Liver (tissue), 8 donors: ENCODE measurements at regions not wholly inside any gene's neighbourhood (a gene's known extent, or its start where the extent isn't known, plus 50 kb on each side); places are given as distances from the start of the nearest gene placed in this dataset.

Experiments
- DNase-seq: peaks from one replicate; pipeline ENCODE4 v3.0.0-alpha.2; 2017; ENCODE audit warnings: low spot score
- H3K27ac ChIP-seq, 2 donors: one replicate each; pipeline ENCODE4 v1.7.0; 2013; ENCODE audit warnings: inconsistent platforms in 2 of 2, low read length in 2 of 2, control low read depth in 1 of 2, low read depth in 1 of 2, mild to moderate bottlenecking in 1 of 2
- H3K27me3 ChIP-seq, 4 donors: one replicate each; pipeline versions ENCODE4 v1.6.1 to v1.7.0; 2013; ENCODE audit warnings: low read length in 3 of 4, inconsistent platforms in 1 of 4, mild to moderate bottlenecking in 1 of 4, moderate library complexity in 1 of 4; ENCODE audit not compliant: control insufficient read depth in 4 of 4, insufficient read depth in 4 of 4
- H3K36me3 ChIP-seq, 4 donors: one replicate each; pipeline versions ENCODE4 v1.6.1 to v1.7.0; 2013; ENCODE audit warnings: low read length in 3 of 4, mild to moderate bottlenecking in 3 of 4, low read depth in 1 of 4, moderate library complexity in 1 of 4; ENCODE audit not compliant: control insufficient read depth in 4 of 4, insufficient read depth in 3 of 4
- H3K4me1 ChIP-seq, 4 donors: one replicate each; pipeline versions ENCODE4 v1.6.1 to v1.7.0; 2013; ENCODE audit warnings: low read length in 3 of 4, mild to moderate bottlenecking in 3 of 4, moderate library complexity in 1 of 4; ENCODE audit not compliant: control insufficient read depth in 4 of 4, insufficient read depth in 4 of 4
- H3K4me3 ChIP-seq, 3 donors: one replicate each; pipeline versions ENCODE4 v1.6.1 to v1.7.0; 2013; ENCODE audit warnings: low read length in 3 of 3, control low read depth in 1 of 3, low read depth in 1 of 3, mild to moderate bottlenecking in 1 of 3
- H3K9ac ChIP-seq, 2 donors: one replicate each; pipeline ENCODE4 v1.7.0; 2013; ENCODE audit warnings: low read length in 2 of 2, mild to moderate bottlenecking in 2 of 2, moderate library complexity in 2 of 2, control low read depth in 1 of 2, low read depth in 1 of 2
- H3K9me3 ChIP-seq, 4 donors: one replicate each; pipeline versions ENCODE4 v1.6.1 to v1.7.0; 2013; ENCODE audit warnings: low read length in 3 of 4; ENCODE audit not compliant: control insufficient read depth in 4 of 4
- ATF3 ChIP-seq: IDR thresholded peaks from 2 replicates; pipeline ENCODE4 v1.6.1; 2016; ENCODE audit warnings: antibody characterized with exemption
- EGR1 ChIP-seq, 2 donors: IDR thresholded peaks; 2 replicates each; pipeline ENCODE4 v1.6.1; 2016 to 2018; ENCODE audit warnings: antibody characterized with exemption in 2 of 2, low read depth in 2 of 2
- FOXA2 ChIP-seq: IDR thresholded peaks from 2 replicates; pipeline ENCODE4 v1.6.1; 2016; ENCODE audit warnings: antibody characterized with exemption
- GABPA ChIP-seq, 2 donors: IDR thresholded peaks in 1 of 2; conservative IDR thresholded peaks in 1 of 2; 2 replicates each; pipeline ENCODE4 v1.6.1; 2016; ENCODE audit warnings: antibody characterized with exemption in 2 of 2, mild to moderate bottlenecking in 1 of 2, moderate library complexity in 1 of 2
- HNF4A ChIP-seq, 2 donors: conservative IDR thresholded peaks; 2 replicates each; pipeline ENCODE4 v1.6.1; 2016; ENCODE audit warnings: antibody characterized with exemption in 2 of 2, mild to moderate bottlenecking in 2 of 2
- HNF4G ChIP-seq: IDR thresholded peaks from 2 replicates; pipeline ENCODE4 v1.6.1; 2016; ENCODE audit warnings: antibody characterized with exemption
- JUND ChIP-seq, 2 donors: IDR thresholded peaks; 2 replicates each; pipeline ENCODE4 v1.6.1; 2016; ENCODE audit warnings: antibody characterized with exemption in 2 of 2
- MAX ChIP-seq: IDR thresholded peaks from 2 replicates; pipeline ENCODE4 v1.6.1; 2016; ENCODE audit warnings: antibody characterized with exemption
- NR2F2 ChIP-seq: IDR thresholded peaks from 2 replicates; pipeline ENCODE4 v1.6.1; 2016; ENCODE audit warnings: antibody characterized with exemption
- RAD21 ChIP-seq, 2 donors: IDR thresholded peaks; 2 replicates each; pipeline ENCODE4 v1.6.1; 2016; ENCODE audit warnings: antibody characterized with exemption in 2 of 2, mild to moderate bottlenecking in 2 of 2
- REST ChIP-seq: IDR thresholded peaks from 2 replicates; pipeline ENCODE4 v1.6.1; 2016; ENCODE audit warnings: antibody characterized with exemption, mild to moderate bottlenecking
- RXRA ChIP-seq, 2 donors: IDR thresholded peaks; 2 replicates each; pipeline ENCODE4 v1.6.1; 2017 to 2018; ENCODE audit warnings: antibody characterized with exemption in 2 of 2, mild to moderate bottlenecking in 1 of 2
- SP1 ChIP-seq: IDR thresholded peaks from 2 replicates; pipeline ENCODE4 v1.6.1; 2018; ENCODE audit warnings: antibody characterized with exemption, mild to moderate bottlenecking
- TAF1 ChIP-seq: conservative IDR thresholded peaks from 2 replicates; pipeline ENCODE4 v1.6.1; 2016; ENCODE audit warnings: antibody characterized with exemption, mild to moderate bottlenecking
- YY1 ChIP-seq: IDR thresholded peaks from 2 replicates; pipeline ENCODE4 v1.6.1; 2016; ENCODE audit warnings: antibody characterized with exemption, mild to moderate bottlenecking
- ZBTB33 ChIP-seq: IDR thresholded peaks from 2 replicates; pipeline ENCODE4 v1.6.1; 2016; ENCODE audit warnings: antibody characterized with exemption
- WGBS: extraction: QIAGEN DNeasy Blood & Tissue Kit; methylation state at CpG from one replicate; pipeline ENCODE4 v1.1.7; 2013; 5-methylcytosine and 5-hydroxymethylcytosine counted together
- TF ChIP-seq, protein P1 (sequence below): fragments of 150-350 bp; IDR thresholded peaks from 2 replicates; pipeline ENCODE4 v1.5.1; 2017; ENCODE audit warnings: improper control_type of control experiment, low read depth, low read length; ENCODE audit not compliant: missing input control
- donor health status: healthy.
- donor health status: healthy.
- donor health status: healthy.
- donor health status: healthy.
- donor health status: healthy.

DNA sequence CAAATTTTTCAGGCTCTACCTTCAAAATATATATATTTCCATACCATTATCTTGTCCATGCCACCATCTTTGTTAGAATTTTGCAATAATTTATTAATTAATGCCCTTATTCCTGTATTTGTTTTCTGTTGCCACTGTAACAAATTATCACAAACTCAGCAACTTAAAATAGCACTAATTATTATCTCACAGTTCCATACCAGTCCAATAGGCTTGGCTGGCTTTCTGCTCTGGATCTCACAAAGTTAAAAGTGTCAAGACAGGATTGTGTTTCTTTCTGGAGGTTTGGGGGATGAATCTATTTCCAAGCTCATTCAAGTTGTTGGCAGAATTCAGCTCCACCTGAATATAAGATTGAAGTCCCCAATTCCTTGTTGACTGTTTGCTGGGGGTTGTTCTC, 58.6 kb upstream of the SLC38A4 start:
- TF ChIP-seq ZBTB33 (no peak), YY1 (no peak), HNF4A (conservative IDR thresholded peaks at IDR 0.05) (no peak), EGR1 (IDR thresholded peaks at IDR 0.05; ENCODE audit: low read depth in 2 of 2) (no peak), NR2F2 (no peak), ATF3 (no peak), HNF4G (no peak), TAF1 (no peak), FOXA2 (no peak), JUND (IDR thresholded peaks at IDR 0.05) (no peak), MAX (no peak), GABPA (IDR thresholded peaks at IDR 0.05 in 1 of 2, conservative IDR thresholded peaks at IDR 0.05 in 1 of 2) (no peak)
- TF ChIP-seq, protein P1, sequence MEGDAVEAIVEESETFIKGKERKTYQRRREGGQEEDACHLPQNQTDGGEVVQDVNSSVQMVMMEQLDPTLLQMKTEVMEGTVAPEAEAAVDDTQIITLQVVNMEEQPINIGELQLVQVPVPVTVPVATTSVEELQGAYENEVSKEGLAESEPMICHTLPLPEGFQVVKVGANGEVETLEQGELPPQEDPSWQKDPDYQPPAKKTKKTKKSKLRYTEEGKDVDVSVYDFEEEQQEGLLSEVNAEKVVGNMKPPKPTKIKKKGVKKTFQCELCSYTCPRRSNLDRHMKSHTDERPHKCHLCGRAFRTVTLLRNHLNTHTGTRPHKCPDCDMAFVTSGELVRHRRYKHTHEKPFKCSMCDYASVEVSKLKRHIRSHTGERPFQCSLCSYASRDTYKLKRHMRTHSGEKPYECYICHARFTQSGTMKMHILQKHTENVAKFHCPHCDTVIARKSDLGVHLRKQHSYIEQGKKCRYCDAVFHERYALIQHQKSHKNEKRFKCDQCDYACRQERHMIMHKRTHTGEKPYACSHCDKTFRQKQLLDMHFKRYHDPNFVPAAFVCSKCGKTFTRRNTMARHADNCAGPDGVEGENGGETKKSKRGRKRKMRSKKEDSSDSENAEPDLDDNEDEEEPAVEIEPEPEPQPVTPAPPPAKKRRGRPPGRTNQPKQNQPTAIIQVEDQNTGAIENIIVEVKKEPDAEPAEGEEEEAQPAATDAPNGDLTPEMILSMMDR: no peak
- no peaks in the 10 kb centered on the region for H3K4me1 ChIP-seq
- H3K4me3 ChIP-seq: no peak overlapping the region
- no peaks in the 10 kb centered on the region for H3K9me3 ChIP-seq
- H3K27me3 ChIP-seq: no peaks in the 10 kb centered on the region
- H3K9ac ChIP-seq: no peak overlapping the region
- H3K27ac ChIP-seq: no peak overlapping the region
- DNase-seq: no peak
- H3K36me3 ChIP-seq: no peaks in the 10 kb centered on the region

DNA sequence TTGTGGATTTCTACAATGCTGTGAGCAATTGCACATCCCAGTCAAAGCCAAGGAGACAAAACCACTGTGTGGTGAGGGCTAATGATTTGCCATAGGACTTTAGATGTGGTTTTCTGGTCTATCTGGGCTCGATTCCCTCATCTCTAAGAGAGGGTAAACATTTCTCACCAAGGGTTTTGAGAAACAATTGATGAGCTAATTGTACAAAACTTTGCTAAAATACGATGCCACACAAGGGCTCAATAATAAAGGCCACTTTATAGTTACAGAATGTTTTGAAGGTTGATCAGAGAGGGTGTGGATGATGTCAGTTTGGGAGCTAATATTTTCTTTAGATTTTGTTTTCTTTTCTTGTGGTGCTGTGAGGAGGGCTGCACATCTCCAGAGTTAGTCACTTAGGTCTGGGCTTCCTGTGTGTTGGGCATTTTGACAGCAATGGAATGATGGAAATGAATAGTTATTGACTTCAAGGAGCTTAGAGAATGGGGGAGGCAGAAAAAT, 60.8 kb upstream of the SLC38A4 start:
- no peak for DNase-seq
- Histone ChIP-seq H3K27me3 (no peaks in the 10 kb centered on the region), H3K27ac (no peak overlapping the region), H3K4me1 (no peaks in the 10 kb centered on the region), H3K36me3 (no peaks in the 10 kb centered on the region), H3K4me3 (no peak overlapping the region), H3K9me3 (peaks cover 0 to 1% (median 0%) of the 10 kb centered on the region in 4 donors), H3K9ac (no peak overlapping the region)
- 84% methylated on average over 2 of the region's 2 CpGs for WGBS
- TF ChIP-seq RXRA (IDR thresholded peaks at IDR 0.05) (no peak), FOXA2 (no peak), GABPA (IDR thresholded peaks at IDR 0.05 in 1 of 2, conservative IDR thresholded peaks at IDR 0.05 in 1 of 2) (no peak), HNF4A (conservative IDR thresholded peaks at IDR 0.05) (no peak), TAF1 (no peak)

- Histone ChIP-seq H3K27ac (no peak overlapping the region), H3K9me3 (peaks cover 0 to 1% (median 0%) of the 10 kb centered on the region in 4 donors), H3K27me3 (no peaks in the 10 kb centered on the region), H3K4me1 (no peaks in the 10 kb centered on the region), H3K4me3 (no peak overlapping the region), H3K9ac (no peak overlapping the region), H3K36me3 (no peaks in the 10 kb centered on the region)
- DNase-seq: no peak
- TF ChIP-seq RXRA (IDR thresholded peaks at IDR 0.05): no peak
- TF ChIP-seq REST: no peak
- no peak for TF ChIP-seq EGR1 (IDR thresholded peaks at IDR 0.05; ENCODE audit: low read depth in 2 of 2)
- TF ChIP-seq TAF1: no peak
- no peak for TF ChIP-seq HNF4G
- TF ChIP-seq YY1: no peak
- no peak for TF ChIP-seq ZBTB33
- no peak for TF ChIP-seq HNF4A (conservative IDR thresholded peaks at IDR 0.05)
- TF ChIP-seq NR2F2: no peak
- no peak for TF ChIP-seq FOXA2
- TF ChIP-seq RAD21 (IDR thresholded peaks at IDR 0.05): no peak
- TF ChIP-seq SP1: no peak
- no peak for TF ChIP-seq GABPA (IDR thresholded peaks at IDR 0.05 in 1 of 2, conservative IDR thresholded peaks at IDR 0.05 in 1 of 2)
- TF ChIP-seq ATF3: no peak
Observed at GRCh38 chr12:46887870-46888269, 62.1 kb upstream of the SLC38A4 start.
